ENCODE measurements at regions not wholly inside any gene's neighbourhood (a gene's known extent, or its start where the extent isn't known, plus 50 kb on each side); places are given as distances from the start of the nearest gene placed in this dataset.

DNA sequence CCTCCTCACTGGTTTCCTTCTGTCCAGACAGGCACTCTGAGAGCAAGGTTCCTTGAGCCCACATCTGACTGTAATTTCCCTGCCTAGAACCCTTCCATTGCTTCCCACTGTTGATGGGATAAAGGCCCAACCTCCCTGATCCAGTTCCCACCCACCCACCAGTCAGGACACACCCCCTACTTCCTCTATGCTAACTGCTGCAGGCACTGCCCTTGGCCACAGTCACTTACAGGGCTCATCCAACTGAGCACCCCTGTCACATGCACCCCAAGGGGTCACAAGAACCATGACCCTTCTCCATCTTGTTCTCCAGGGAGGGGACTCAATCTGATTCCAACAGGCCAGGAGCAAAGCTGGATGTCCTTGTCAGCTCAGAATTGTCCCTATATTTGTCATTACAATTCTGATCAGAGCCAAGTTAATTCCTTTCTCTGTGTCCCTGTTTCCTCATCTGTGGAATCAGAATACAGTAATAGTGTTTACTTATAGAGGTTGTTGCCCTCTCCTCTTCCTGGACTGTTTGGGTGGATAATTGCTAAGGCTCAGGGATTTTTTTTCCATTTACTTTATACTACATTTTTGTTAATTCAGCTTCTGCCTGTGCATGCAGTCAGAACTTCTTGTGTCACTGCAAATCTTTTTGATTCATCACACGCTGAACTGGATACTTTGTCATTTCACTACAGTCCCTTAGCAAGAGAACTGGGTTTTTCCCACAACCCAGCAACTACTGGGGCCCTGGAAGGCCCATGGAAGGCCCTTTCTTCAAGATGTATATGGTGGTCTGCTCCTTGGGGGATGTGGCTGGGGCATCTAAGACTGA is 105.6 kb upstream of the MAMLD1 start:
- POLR2A ChIA-PET (ENCODE audit: unreplicated experiment): no interaction called here
- no peaks in the 10 kb centered on the region for H3F3A ChIP-seq (ENCODE audit: low read length, unreplicated experiment)
- H2AFZ ChIP-seq (ENCODE audit: low read length): no peak overlapping the region
- H3K36me3 ChIP-seq (ENCODE audit: low read depth, low read length): no peaks in the 10 kb centered on the region
- ATAC-seq: no peak
- H3K79me2 ChIP-seq (ENCODE audit: low read length): no peaks in the 10 kb centered on the region
- H3K9me3 ChIP-seq (ENCODE audit: low read length): no peaks in the 10 kb centered on the region
- H3K27ac ChIP-seq (ENCODE audit: low read length): no peak overlapping the region
- BruUV-seq (replicated peaks): no TSS peak
- intact Hi-C loops (cut with micrococcal nuclease): no loop called here
- no peak overlapping the region for H3K9ac ChIP-seq (ENCODE audit: low read length)
- no peak for DNase-seq
- CTCF ChIA-PET: no interaction called here
- no peaks in the 10 kb centered on the region for H3K9me2 ChIP-seq (replicated peaks; ENCODE audit: low read length)
- H4K20me1 ChIP-seq (ENCODE audit: low read length): no peaks in the 10 kb centered on the region
- H3K4me2 ChIP-seq (ENCODE audit: low read length): no peak overlapping the region
- H3K4me1 ChIP-seq (ENCODE audit: insufficient read depth, low read length): no peaks in the 10 kb centered on the region
- H3K27me3 ChIP-seq (ENCODE audit: low read length): no peaks in the 10 kb centered on the region
- no peak overlapping the region for H3K4me3 ChIP-seq (ENCODE audit: low read length)
- TF ChIP-seq EZH2phosphoT487 (IDR thresholded peaks at IDR 0.05; ENCODE audit: borderline replicate concordance, low read length) (no peak), EZH2 (IDR thresholded peaks at IDR 0.05; ENCODE audit: low read length, unreplicated experiment) (no peak)
- TF ChIP-seq, protein P1, sequence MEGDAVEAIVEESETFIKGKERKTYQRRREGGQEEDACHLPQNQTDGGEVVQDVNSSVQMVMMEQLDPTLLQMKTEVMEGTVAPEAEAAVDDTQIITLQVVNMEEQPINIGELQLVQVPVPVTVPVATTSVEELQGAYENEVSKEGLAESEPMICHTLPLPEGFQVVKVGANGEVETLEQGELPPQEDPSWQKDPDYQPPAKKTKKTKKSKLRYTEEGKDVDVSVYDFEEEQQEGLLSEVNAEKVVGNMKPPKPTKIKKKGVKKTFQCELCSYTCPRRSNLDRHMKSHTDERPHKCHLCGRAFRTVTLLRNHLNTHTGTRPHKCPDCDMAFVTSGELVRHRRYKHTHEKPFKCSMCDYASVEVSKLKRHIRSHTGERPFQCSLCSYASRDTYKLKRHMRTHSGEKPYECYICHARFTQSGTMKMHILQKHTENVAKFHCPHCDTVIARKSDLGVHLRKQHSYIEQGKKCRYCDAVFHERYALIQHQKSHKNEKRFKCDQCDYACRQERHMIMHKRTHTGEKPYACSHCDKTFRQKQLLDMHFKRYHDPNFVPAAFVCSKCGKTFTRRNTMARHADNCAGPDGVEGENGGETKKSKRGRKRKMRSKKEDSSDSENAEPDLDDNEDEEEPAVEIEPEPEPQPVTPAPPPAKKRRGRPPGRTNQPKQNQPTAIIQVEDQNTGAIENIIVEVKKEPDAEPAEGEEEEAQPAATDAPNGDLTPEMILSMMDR (conservative IDR thresholded peaks at IDR 0.05; ENCODE audit: low read depth, low read length): no peak

DNA sequence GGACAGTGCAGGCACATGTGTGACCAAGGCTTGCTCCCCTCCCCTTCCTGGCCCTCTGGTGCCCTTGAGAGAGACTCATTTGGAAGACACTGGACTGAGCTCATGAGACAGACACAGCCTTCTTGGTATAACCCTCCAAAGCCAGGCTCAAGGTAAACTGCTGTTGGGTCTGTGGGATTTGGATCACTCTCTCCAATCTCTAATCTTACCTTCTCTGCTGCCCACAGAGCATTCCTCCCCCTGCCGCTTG is 105.0 kb upstream of the MAMLD1 start:
- Histone ChIP-seq H3K79me2 (ENCODE audit: low read length) (no peaks in the 10 kb centered on the region), H3K9me2 (replicated peaks; ENCODE audit: low read length) (no peaks in the 10 kb centered on the region), H3K4me2 (ENCODE audit: low read length) (no peak overlapping the region), H3K27ac (ENCODE audit: low read length) (no peak overlapping the region), H4K20me1 (ENCODE audit: low read length) (no peaks in the 10 kb centered on the region), H3K9ac (ENCODE audit: low read length) (no peak overlapping the region), H3K4me1 (ENCODE audit: insufficient read depth, low read length) (no peaks in the 10 kb centered on the region), H2AFZ (ENCODE audit: low read length) (no peak overlapping the region), H3K27me3 (ENCODE audit: low read length) (no peaks in the 10 kb centered on the region), H3K9me3 (ENCODE audit: low read length) (no peaks in the 10 kb centered on the region), H3F3A (ENCODE audit: low read length, unreplicated experiment) (no peaks in the 10 kb centered on the region), H3K4me3 (ENCODE audit: low read length) (no peak overlapping the region), H3K36me3 (ENCODE audit: low read depth, low read length) (no peaks in the 10 kb centered on the region)
- ChIA-PET POLR2A (ENCODE audit: unreplicated experiment) (no interaction called here), CTCF (no interaction called here)
- TF ChIP-seq EZH2phosphoT487 (IDR thresholded peaks at IDR 0.05; ENCODE audit: borderline replicate concordance, low read length) (no peak), EZH2 (IDR thresholded peaks at IDR 0.05; ENCODE audit: low read length, unreplicated experiment) (no peak)
- TF ChIP-seq, protein P1 (conservative IDR thresholded peaks at IDR 0.05; ENCODE audit: low read depth, low read length): no peak
- intact Hi-C loops (cut with micrococcal nuclease): no loop called here
- DNase-seq (no peak), ATAC-seq (no peak)
- BruUV-seq (replicated peaks): no TSS peak

DNA sequence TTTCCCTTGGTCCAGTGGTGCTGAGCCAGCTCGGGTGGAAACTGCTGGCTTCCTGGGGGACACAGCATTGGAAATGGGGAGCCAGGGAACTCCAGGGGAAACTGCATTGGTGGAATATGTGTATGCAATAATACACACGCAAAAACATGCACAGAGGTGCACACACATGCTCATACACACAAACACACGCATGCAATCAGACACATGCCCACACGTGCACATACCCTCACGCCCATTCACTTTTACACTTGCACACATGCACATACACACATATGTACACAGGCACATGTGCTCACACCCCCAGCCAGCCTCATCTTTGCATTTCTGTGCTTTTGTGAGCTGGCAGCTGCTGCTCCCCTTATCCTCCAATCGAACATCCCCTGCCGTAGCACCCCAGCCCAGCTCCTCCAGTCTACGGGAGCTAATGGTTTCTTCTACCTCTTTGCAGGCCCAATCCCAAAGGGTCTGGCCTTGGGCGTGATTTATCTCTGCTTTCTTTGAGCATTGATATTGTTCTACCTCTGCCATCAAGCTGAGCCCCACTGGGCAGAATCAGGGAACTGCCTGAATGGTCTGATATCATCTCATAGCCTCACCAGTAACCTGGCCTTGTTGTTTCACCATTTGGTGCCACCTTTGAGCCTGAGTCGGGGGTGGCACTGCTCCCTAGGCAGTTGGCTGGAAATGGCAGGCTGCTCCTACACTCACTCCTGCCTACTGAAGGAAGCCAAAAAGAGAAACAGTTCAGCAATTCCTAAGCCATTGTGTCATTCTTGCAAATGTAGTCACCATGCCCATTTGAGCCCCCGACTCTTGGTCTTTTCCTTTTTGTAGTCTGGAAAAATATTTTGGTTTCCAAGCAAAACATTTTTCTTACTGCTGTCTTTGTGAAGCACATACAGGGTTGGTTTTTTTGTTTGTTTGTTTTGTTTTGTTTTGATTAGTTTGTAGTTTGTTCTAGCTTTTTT is 104.4 kb upstream of the MAMLD1 start:
- Histone ChIP-seq H3K27ac (ENCODE audit: low read length) (no peak overlapping the region), H3F3A (ENCODE audit: low read length, unreplicated experiment) (no peaks in the 10 kb centered on the region), H3K9me3 (ENCODE audit: low read length) (no peaks in the 10 kb centered on the region), H2AFZ (ENCODE audit: low read length) (no peak overlapping the region), H3K4me3 (ENCODE audit: low read length) (no peak overlapping the region), H3K79me2 (ENCODE audit: low read length) (no peaks in the 10 kb centered on the region), H3K9me2 (replicated peaks; ENCODE audit: low read length) (no peaks in the 10 kb centered on the region), H4K20me1 (ENCODE audit: low read length) (no peaks in the 10 kb centered on the region), H3K9ac (ENCODE audit: low read length) (no peak overlapping the region), H3K27me3 (ENCODE audit: low read length) (no peaks in the 10 kb centered on the region), H3K4me1 (ENCODE audit: insufficient read depth, low read length) (no peaks in the 10 kb centered on the region), H3K36me3 (ENCODE audit: low read depth, low read length) (no peaks in the 10 kb centered on the region), H3K4me2 (ENCODE audit: low read length) (no peak overlapping the region)
- CTCF ChIA-PET: no interaction called here
- intact Hi-C loops (cut with micrococcal nuclease): no loop called here
- ATAC-seq (no peak), DNase-seq (no peak)
- no TSS peak for BruUV-seq (replicated peaks)
- TF ChIP-seq EZH2 (IDR thresholded peaks at IDR 0.05; ENCODE audit: low read length, unreplicated experiment): no peak
- no peak for TF ChIP-seq EZH2phosphoT487 (IDR thresholded peaks at IDR 0.05; ENCODE audit: borderline replicate concordance, low read length)
- TF ChIP-seq, protein P1 (conservative IDR thresholded peaks at IDR 0.05; ENCODE audit: low read depth, low read length): no peak
- POLR2A ChIA-PET (ENCODE audit: unreplicated experiment): no interaction called here

Measured in PC-3 (cell line).